ENCODE measurements at regions not wholly inside any gene's neighbourhood (a gene's known extent, or its start where the extent isn't known, plus 50 kb on each side); places are given as distances from the start of the nearest gene placed in this dataset.

- TF ChIP-seq POLR2AphosphoS5 (IDR thresholded peaks at IDR 0.05; ENCODE audit: low read depth, low read length): no peak
- no peak for TF ChIP-seq POLR2A (IDR thresholded peaks at IDR 0.05; ENCODE audit: low read depth, low read length)
Measured at GRCh38 chr6:126696921-126697693, 357.2 kb downstream of the CENPW start.
